ENCODE measurements at regions not wholly inside any gene's neighbourhood (a gene's known extent, or its start where the extent isn't known, plus 50 kb on each side); places are given as distances from the start of the nearest gene placed in this dataset.

GRCh38 chr4:146112389-146112788, 63.1 kb upstream of the LSM6 start:
- TF ChIP-seq CTCF (IDR thresholded peaks at IDR 0.05 in 4 of 5, conservative IDR thresholded peaks at IDR 0.05 in 1 of 5) (no peak), POLR2A (IDR thresholded peaks at IDR 0.05) (no peak)
